ENCODE measurements at regions not wholly inside any gene's neighbourhood (a gene's known extent, or its start where the extent isn't known, plus 50 kb on each side); places are given as distances from the start of the nearest gene placed in this dataset.

- 82 to 98% (median 96%) methylated on average over 1 of the region's 1 CpG for WGBS, 3 donors
- intact Hi-C loops (cut with DNase I): no loop called here
Measured at GRCh38 chr9:115235221-115235620, 117.3 kb upstream of the TNC start.

GRCh38 chr9:115237385-115237998, 119.5 kb upstream of the TNC start:
- H3K36me3 ChIP-seq: no peaks in the 10 kb centered on the region
- no peaks in the 10 kb centered on the region for H3K27me3 ChIP-seq
- peak in 1 of 5 donors; percentile 25 for DNase-seq
- TF ChIP-seq CTCF (IDR thresholded peaks at IDR 0.05) (no peak), EP300 (IDR thresholded peaks at IDR 0.05) (peak; percentile 22)
- no peaks in the 10 kb centered on the region for H3K9me3 ChIP-seq
- H3K27ac ChIP-seq: no peak overlapping the region
- H3K4me3 ChIP-seq: no peak overlapping the region
- intact Hi-C loops (cut with DNase I): no loop called here
- WGBS, 3 donors: 76 to 82% (median 81%) methylated on average over 7 of the region's 7 CpGs
- H3K4me1 ChIP-seq (ENCODE audit: insufficient read depth): no peaks in the 10 kb centered on the region

More at GRCh38 chr9:115235221-115235620, 117.3 kb upstream of the TNC start:
- Histone ChIP-seq H3K4me1 (ENCODE audit: insufficient read depth) (no peaks in the 10 kb centered on the region), H3K9me3 (no peaks in the 10 kb centered on the region), H3K27me3 (no peaks in the 10 kb centered on the region), H3K4me3 (no peak overlapping the region), H3K27ac (no peak overlapping the region), H3K36me3 (no peaks in the 10 kb centered on the region)
- DNase-seq: no peak
- TF ChIP-seq EP300 (IDR thresholded peaks at IDR 0.05) (no peak), CTCF (IDR thresholded peaks at IDR 0.05) (no peak), POLR2A (IDR thresholded peaks at IDR 0.05) (no peak)

GRCh38 chr9:115240676-115241075, 122.7 kb upstream of the TNC start:
- Histone ChIP-seq H3K9me3 (no peaks in the 10 kb centered on the region), H3K36me3 (no peaks in the 10 kb centered on the region), H3K4me1 (ENCODE audit: insufficient read depth) (no peaks in the 10 kb centered on the region), H3K4me3 (no peak overlapping the region), H3K27me3 (no peaks in the 10 kb centered on the region), H3K27ac (no peak overlapping the region)
- DNase-seq: no peak
- intact Hi-C loops (cut with DNase I): no loop called here
- TF ChIP-seq EP300 (IDR thresholded peaks at IDR 0.05): no peak
- TF ChIP-seq CTCF (IDR thresholded peaks at IDR 0.05): no peak
- TF ChIP-seq POLR2A (IDR thresholded peaks at IDR 0.05): no peak
- WGBS, 3 donors: 44 to 80% (median 54%) methylated on average over 1 of the region's 1 CpG

- Histone ChIP-seq H3K27me3 (no peaks in the 10 kb centered on the region), H3K9me3 (no peaks in the 10 kb centered on the region), H3K4me3 (no peak overlapping the region), H3K36me3 (no peaks in the 10 kb centered on the region), H3K4me1 (ENCODE audit: insufficient read depth) (no peaks in the 10 kb centered on the region), H3K27ac (no peak overlapping the region)
- TF ChIP-seq CTCF (IDR thresholded peaks at IDR 0.05) (no peak), POLR2A (IDR thresholded peaks at IDR 0.05) (no peak), EP300 (IDR thresholded peaks at IDR 0.05) (no peak)
- no peak for DNase-seq
- WGBS, 3 donors: 46 to 61% (median 61%) methylated on average over 2 of the region's 2 CpGs
- intact Hi-C loops (cut with DNase I): no loop called here
Measured at GRCh38 chr9:115241641-115242040, 123.7 kb upstream of the TNC start.
